HEK293T (cell line): ENCODE measurements at regions not wholly inside any gene's neighbourhood (a gene's known extent, or its start where the extent isn't known, plus 50 kb on each side); places are given as distances from the start of the nearest gene placed in this dataset.

Source experiments
- CTCF ChIA-PET: fragments of 350-600 bp; formaldehyde crosslinking; extraction: SDS; loops from one replicate; lab custom pipeline; 2021; ENCODE audit warnings: antibody characterized with exemption, inconsistent platforms; lab: Yijun Ruan, JAX
- POLR2A ChIA-PET: fragments of 350-600 bp; formaldehyde crosslinking; extraction: SDS; loops from one replicate; lab custom pipeline; 2020; ENCODE audit warnings: antibody characterized with exemption, inconsistent platforms; lab: Yijun Ruan, JAX
- DNase-seq: peaks from one replicate; pipeline ENCODE4 v3.0.0; 2012; ENCODE audit warnings: mixed read lengths; ENCODE audit errors: extremely low spot score
- ARNT ChIP-seq: fragments of 450-650 bp; IDR thresholded peaks from 2 replicates; pipeline ENCODE4 v1.6.1; 2017; ENCODE audit warnings: mild to moderate bottlenecking
- BHLHE40 ChIP-seq: fragments of 450-650 bp; IDR thresholded peaks from 2 replicates; pipeline ENCODE4 v1.6.1; 2016; ENCODE audit warnings: mild to moderate bottlenecking, moderate library complexity, borderline replicate concordance
- CTBP1 ChIP-seq: fragments of 450-650 bp; IDR thresholded peaks from 2 replicates; pipeline ENCODE4 v1.6.1; 2016; ENCODE audit warnings: borderline replicate concordance
- ELF4 ChIP-seq: fragments of 450-650 bp; IDR thresholded peaks from 2 replicates; pipeline ENCODE4 v1.6.1; 2017; ENCODE audit warnings: antibody characterized with exemption
- FOXA1 ChIP-seq: fragments of 450-650 bp; IDR thresholded peaks from 2 replicates; pipeline ENCODE4 v1.6.1; 2016; ENCODE audit warnings: mild to moderate bottlenecking
- FOXK2 ChIP-seq: fragments of 450-650 bp; IDR thresholded peaks from 2 replicates; pipeline ENCODE4 v1.6.1; 2016; ENCODE audit warnings: mild to moderate bottlenecking
- FOXM1 ChIP-seq: fragments of 450-650 bp; IDR thresholded peaks from 2 replicates; pipeline ENCODE4 v1.6.1; 2017; ENCODE audit warnings: mild to moderate bottlenecking, borderline replicate concordance
- HDGF ChIP-seq: fragments of 450-650 bp; IDR thresholded peaks from 2 replicates; pipeline ENCODE4 v1.6.1; 2017; ENCODE audit warnings: antibody characterized with exemption, borderline replicate concordance
- L3MBTL2 ChIP-seq: fragments of 450-650 bp; conservative IDR thresholded peaks from 2 replicates; pipeline ENCODE4 v1.6.1; 2016; ENCODE audit warnings: mild to moderate bottlenecking
- LEF1 ChIP-seq: fragments of 450-650 bp; IDR thresholded peaks from 2 replicates; pipeline ENCODE4 v1.6.1; 2017; ENCODE audit warnings: mild to moderate bottlenecking, borderline replicate concordance
- NFRKB ChIP-seq: fragments of 450-650 bp; IDR thresholded peaks from 2 replicates; pipeline ENCODE4 v1.6.1; 2016; ENCODE audit warnings: mild to moderate bottlenecking, moderate library complexity
- SP1 ChIP-seq: fragments of 450-650 bp; IDR thresholded peaks from 2 replicates; pipeline ENCODE4 v1.6.1; 2017
- SUZ12 ChIP-seq: fragments of 450-650 bp; IDR thresholded peaks from 2 replicates; pipeline ENCODE4 v1.6.1; 2016; ENCODE audit warnings: mild to moderate bottlenecking
- TARDBP ChIP-seq: fragments of 450-650 bp; IDR thresholded peaks from 2 replicates; pipeline ENCODE4 v1.6.1; 2016
- ZNF384 ChIP-seq: fragments of 450-650 bp; IDR thresholded peaks from 2 replicates; pipeline ENCODE4 v1.6.1; 2016
- TF ChIP-seq, protein P1 (sequence below): fragments of 450-650 bp; IDR thresholded peaks from 2 replicates; pipeline ENCODE4 v1.6.1; 2016

DNA sequence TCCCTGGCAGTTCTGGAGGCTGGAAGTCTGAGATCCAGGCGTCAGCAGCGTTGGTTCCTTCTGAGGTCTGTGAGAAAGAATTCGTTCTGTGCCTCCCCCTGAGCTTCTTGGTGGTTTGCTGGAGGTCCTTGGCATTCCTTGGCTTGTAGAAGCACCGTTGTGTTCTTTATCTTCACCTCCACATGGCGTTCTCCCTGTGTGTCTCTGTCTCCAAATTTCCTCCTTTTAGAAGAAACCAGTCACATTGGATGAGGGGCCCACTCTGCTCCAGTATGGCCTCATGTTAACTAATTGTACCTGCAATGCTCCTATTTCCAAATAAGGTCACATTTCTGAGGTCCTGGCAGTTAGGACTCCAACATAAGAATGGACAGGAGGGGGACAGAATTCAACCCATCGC lies 73.0 kb upstream of the BACH2 start:
- no peak for TF ChIP-seq BHLHE40
- TF ChIP-seq FOXK2 = no peak
- no peak for TF ChIP-seq L3MBTL2
- no peak for DNase-seq
- ChIA-PET CTCF (interaction anchor here (0.5 to 1.9 kb wide), 2 partner anchors 24 to 167 kb away, joined by 3 to 9 read pairs; no protein-coding TSS in a partner anchor), POLR2A (no interaction called here)

DNA sequence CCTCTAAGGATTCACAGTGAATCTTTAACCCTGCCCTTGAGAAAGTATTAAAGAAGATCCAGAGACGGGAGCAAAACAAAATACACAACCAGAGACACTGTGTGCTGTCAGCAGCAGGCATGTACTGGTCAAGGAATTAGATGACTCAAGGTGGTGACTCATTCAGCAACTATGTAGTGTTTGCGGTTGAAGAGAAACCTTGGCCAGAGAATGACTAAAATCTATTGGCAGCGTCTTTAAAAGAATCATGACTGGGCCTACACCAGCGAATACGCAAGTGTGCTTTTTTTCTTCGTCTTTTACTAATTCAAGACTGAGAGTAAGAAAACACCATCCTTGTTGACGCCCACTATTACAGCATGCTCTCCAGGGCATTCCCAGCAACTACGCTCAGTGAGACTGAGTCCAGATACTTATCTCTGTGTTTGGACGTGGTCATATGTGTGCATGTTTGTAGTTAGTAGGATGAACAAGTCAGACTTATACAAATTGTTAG lies 72.4 kb upstream of the BACH2 start:
- peak; percentile 55 for DNase-seq

DNA sequence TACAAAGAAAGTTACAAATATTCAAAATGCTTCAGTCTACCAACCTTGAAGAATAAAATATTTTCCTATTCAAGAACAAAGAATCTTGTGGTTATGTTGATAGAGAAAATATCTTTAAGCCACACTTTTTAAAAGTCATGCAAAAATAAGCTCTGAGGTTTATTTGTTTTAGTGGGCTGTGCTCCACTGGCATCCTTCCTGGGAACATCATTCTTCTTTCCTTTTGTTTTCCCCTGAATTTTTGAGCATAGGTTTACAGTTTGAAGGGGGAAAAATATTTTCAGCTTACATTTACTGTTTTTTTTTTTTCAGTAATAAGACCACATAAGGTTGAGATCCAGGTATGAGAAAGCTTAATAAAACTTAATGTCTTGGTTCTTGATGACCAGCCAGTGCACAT lies 72.0 kb upstream of the BACH2 start:
- TF ChIP-seq TARDBP = no peak
- no peak for TF ChIP-seq ELF4
- TF ChIP-seq SP1 = no peak
- no peak for TF ChIP-seq ARNT
- TF ChIP-seq L3MBTL2 = no peak
- TF ChIP-seq SUZ12 = no peak
- TF ChIP-seq, protein P1, sequence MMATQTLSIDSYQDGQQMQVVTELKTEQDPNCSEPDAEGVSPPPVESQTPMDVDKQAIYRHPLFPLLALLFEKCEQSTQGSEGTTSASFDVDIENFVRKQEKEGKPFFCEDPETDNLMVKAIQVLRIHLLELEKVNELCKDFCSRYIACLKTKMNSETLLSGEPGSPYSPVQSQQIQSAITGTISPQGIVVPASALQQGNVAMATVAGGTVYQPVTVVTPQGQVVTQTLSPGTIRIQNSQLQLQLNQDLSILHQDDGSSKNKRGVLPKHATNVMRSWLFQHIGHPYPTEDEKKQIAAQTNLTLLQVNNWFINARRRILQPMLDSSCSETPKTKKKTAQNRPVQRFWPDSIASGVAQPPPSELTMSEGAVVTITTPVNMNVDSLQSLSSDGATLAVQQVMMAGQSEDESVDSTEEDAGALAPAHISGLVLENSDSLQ = no peak
- TF ChIP-seq FOXM1 = no peak
- TF ChIP-seq BHLHE40 = no peak
- POLR2A ChIA-PET = interaction anchor here (0.6 kb wide), 1 partner anchor 9 kb away, joined by 4 read pairs; no protein-coding TSS in a partner anchor
- no peak for DNase-seq
- CTCF ChIA-PET = no interaction called here

More for the DNA sequence above, 72.4 kb upstream of the BACH2 start:
- TF ChIP-seq ELF4 = no peak
- 0 out of 2 replicates have a peak, but pooled peaks have one; percentile 8 for TF ChIP-seq L3MBTL2
- ChIA-PET CTCF (interaction anchor here (1.9 kb wide), 1 partner anchor 24 kb away, joined by 9 read pairs; no protein-coding TSS in a partner anchor), POLR2A (no interaction called here)

DNA sequence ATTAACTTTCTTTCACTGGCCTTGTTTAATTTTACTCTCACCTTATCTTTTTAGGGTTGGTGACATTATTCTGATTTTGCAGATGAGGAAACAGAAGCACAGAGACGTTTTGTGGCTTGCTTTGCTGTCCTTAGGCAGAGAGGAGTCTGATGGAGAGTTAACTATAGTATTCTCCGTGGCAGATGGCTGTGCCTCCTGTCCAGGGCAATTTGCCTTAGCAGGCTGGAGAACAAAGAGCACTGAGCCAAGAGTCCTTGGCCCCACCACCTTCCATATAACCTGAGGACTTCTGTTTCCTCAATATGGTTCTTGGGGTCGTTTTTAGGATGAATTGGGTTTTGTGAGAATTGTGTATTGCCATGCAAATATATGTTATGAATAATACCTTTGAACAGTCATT lies 71.4 kb upstream of the BACH2 start:
- ChIA-PET POLR2A (interaction anchor here (0.6 kb wide), 1 partner anchor 8 kb away, joined by 4 read pairs; no protein-coding TSS in a partner anchor), CTCF (no interaction called here)
- no peak for DNase-seq
- no peak for TF ChIP-seq HDGF

DNA sequence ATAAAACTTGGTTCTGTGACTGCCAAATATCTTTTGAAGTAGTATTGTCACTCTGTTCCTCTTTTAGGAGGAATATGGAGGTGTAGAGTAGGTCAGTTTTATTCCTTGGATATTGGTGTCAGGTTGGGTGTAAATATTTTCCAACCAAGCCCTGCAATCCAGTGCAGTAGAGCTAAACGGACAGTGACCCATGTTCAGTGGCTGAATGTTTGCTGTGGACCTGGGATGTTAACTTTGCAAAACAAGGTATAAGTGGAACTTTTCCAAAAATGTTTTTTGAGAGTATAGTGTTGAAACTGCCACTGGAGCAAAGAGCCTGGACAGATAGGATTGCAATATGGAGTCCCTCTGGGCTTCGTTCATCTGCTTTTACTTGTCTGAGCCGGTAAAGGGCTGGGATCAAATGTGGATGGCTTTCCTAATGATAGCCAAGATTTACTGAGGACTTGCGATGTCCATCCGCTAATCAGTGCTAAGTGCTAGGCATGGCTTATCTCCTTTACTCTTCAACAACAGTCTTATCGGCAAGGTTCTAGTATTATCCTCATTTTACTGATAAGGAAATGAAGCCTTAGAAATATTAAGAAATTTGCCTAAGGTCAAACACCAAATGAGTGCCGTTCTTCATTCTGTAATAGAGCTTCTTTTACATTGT lies 69.0 kb upstream of the BACH2 start:
- DNase-seq = no peak
- ChIA-PET CTCF (no interaction called here), POLR2A (no interaction called here)
- TF ChIP-seq CTBP1 (no peak), ELF4 (no peak), TARDBP (no peak), LEF1 (no peak), FOXA1 (no peak), BHLHE40 (no peak), L3MBTL2 (no peak), NFRKB (no peak), SP1 (no peak), SUZ12 (no peak), FOXM1 (no peak), ARNT (no peak), ZNF384 (no peak), FOXK2 (no peak), HDGF (no peak)
- TF ChIP-seq, protein P1 = no peak

DNA sequence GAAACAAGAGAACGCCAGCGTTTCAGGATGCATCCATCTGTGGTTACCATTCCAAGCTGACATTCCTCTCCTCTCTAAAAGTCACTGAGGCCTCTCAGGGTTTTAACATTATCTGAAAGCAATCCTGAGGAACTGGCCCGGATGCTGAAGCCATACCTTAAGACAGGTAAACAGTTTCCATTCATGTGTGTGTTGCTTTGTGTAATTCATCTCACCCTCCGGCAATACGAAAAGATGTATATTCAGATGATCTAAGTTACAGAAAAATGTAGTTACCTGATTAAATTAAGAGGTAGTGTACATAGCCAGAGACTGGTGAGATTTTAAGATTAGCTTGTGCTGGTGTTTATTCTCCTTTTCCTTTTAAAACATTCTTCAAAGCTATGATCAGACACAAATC lies 68.4 kb upstream of the BACH2 start:
- CTCF ChIA-PET = no interaction called here
- POLR2A ChIA-PET = no interaction called here
- TF ChIP-seq CTBP1 (no peak), FOXK2 (no peak), ARNT (no peak), SUZ12 (no peak), ELF4 (no peak), SP1 (no peak), FOXM1 (no peak)
- TF ChIP-seq, protein P1 = no peak
- DNase-seq = no peak

DNA sequence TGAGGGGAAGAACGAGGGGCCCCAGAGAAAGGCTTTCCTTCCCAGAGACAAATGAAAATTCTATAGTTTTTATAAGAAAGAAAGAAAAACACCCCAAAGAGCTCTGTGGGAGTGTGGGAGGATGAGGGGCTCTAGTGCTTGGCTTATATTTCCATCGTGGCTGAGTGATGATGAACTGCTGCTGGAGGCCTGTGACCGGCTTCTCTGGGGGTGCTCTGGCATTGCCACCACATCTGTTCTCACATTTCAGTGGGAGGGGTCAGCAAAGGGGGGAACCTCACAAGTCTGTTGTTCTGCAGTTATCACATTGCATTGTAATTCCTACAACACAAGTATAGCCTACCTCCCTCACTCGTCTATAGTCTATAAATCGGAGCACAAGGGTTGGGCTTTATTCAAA lies 67.6 kb upstream of the BACH2 start:
- ChIA-PET CTCF (no interaction called here), POLR2A (no interaction called here)
- no peak for DNase-seq
- no peak for TF ChIP-seq HDGF
- TF ChIP-seq ZNF384 = no peak
- no peak for TF ChIP-seq CTBP1
- no peak for TF ChIP-seq BHLHE40
- no peak for TF ChIP-seq FOXM1
- TF ChIP-seq SUZ12 = no peak
